IPS-NIHi7 (cell line): ENCODE measurements at regions not wholly inside any gene's neighbourhood (a gene's known extent, or its start where the extent isn't known, plus 50 kb on each side); places are given as distances from the start of the nearest gene placed in this dataset.
"Not testable (repeated sequence)": the region's sequence is repeated elsewhere in the genome, so short reads cannot be mapped to it uniquely, and the experiment has no call there.

Source experiments
- DNase-seq: peaks from one replicate; pipeline ENCODE4 v3.0.0; 2012; ENCODE audit warnings: mixed read lengths; ENCODE audit errors: extremely low spot score

DNA sequence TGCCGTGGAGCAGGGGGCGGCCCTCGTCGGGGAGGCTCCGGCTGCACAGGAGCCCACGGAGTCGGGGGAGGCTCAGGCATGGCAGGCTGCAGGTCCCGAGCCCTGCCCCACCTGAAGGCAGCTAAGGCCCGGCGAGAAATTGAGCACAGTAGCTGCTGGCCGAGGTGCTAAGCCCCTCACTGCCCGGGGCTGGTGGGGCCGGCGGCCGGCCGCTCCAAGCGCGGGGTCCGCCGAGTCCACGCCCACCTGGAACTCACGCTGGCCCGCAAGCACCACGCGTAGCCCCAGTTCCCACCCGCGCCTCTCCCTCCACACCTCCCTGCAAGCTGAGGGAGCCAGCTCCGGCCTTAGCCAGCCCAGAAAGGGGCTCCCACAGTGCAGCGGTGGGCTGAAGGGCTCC lies 589.4 kb downstream of the PPP4R3C start:
- DNase-seq, result no peak

DNA sequence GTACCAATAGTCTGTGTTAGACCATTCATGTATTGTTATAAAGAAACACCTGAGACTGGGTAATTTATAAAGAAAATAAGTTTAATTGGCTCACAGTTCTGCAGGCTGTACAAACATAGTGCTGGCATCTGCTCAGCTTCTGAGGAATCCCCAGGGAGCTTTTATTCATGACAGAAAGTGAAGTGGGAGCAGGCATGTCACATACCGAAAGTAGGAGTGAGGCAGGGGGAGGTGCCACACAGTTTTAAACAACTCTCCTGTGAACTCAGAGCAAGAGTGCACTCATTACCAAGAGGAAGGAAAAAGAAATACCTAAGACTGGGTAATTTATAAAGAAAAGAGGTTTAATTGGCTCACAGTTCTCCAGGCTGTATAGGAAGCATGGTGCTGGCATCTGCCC lies 591.2 kb downstream of the PPP4R3C start:
- no peak for DNase-seq

DNA sequence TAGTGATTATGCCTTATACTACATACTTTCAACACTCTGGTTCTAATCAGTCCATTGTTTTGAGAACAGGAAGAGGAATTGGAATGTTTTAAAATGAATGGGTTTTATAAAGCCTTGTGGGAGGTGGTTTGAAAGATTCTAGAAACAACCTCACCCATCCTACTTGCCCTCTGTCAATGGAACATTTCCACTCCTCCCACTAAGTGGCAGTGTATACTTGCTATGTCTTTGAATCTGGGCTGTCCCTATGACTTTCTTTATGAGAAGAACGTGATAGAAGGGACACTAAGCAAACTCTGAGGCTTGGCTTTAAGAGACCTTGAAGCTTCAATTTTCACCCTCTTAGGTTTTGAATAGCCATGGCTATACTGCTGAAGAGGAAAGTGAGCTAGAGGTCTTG lies 611.2 kb downstream of the PPP4R3C start:
- no peak for DNase-seq

DNA sequence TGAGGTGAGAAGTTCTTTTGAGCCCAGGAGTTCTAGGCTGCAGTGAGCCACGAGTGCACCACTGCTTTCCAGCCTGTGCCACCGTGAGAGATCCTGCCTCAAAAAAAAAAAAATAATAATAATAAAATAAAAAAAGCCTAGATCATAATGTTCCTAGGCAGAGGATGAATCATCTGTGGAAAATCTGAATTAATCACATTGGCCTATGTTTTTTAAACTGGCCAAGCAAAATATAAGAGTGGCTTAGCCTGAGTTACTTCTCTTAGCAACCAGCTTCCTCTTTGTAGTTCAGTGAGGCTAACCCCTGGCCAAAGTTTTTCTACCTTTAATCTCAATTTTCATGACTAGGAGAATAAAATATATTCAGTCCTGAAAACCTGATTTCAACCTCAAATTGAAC lies 614.6 kb downstream of the PPP4R3C start:
- DNase-seq, result no peak

DNA sequence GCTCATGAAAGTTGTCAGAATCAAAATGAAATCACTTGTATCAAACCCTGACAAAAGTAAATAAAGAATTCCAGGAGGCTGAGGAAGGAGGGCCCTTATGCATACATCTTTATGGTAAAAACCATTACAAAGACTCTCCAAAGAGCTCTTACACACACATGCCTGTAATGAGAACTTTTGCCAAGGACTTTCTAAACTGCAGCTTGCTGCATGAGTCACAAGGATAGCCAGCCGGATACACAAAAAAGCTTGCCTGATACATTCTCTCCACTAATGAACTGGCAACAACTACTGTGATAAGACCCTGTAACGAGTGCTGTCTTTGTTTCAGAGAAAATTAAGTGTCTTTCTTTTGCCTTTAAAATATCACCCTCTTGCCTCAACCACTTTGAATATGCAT lies 618.1 kb downstream of the PPP4R3C start:
- no peak for DNase-seq

DNA sequence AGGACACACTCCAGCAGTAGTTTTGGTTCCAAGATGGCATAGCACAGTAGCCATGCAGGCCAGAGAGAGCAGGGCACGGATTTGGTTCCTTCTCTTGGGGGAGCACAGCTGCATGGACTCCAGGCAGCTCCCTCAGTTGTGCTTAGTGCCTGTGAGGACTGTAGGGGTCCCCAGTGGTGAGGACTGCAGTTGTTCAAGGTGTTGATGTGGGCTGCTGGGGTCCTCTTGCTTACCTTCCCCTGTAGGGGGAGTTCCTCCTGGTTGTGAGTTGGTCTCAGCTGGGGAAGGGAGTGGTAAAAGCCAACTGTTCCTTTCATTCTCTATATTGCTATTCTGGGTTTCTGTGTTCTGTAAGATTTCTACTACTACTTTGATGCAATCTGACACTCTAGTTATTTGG lies 606.5 kb downstream of the MAGEB5 start:
- no peak for DNase-seq

DNA sequence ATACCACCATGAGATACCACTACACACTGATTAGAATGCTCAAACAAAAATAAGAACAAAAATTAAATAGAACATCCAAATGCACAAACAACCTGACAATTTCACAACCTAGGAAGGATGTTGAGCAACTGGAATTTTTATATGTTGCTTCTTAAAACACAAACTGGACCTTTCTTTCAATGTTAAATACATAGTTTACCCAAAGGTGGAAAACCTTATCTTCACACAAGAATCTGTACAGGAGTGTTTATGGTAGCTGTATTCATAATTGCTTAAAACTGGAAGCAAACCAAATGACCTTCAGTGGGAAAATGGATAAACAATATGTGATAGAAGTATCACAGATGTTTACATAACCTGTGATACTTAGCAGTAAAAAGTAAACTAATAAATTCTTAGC lies 573.8 kb downstream of the MAGEB5 start:
- no peak for DNase-seq

DNA sequence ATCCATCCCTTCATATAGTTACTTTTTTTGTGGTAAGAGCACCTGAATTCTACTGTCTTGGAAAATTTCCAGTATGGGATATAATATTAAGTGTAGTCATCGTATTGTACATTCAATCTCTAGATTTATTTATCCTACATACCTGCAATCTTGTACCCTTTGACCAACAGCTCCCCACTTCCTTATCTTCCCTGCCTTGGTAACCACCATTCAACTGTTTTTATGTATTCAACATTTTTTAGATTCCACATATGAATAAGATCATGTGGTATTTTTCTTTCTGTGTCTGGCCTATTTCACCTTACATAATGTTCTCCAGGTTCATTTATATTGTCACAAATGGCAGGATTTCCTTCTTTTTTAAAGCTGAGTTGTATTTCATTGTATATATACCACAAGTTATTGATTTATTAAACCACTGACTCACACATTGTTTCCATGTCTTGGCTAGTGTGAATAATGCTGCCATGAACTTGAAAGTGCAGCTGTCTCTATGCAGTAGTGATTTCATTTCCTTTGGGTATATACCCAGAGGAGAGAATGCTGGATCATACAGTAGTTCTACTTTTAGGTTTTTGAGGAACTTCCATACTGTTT lies 572.5 kb downstream of the MAGEB5 start:
- DNase-seq, result no peak

DNA sequence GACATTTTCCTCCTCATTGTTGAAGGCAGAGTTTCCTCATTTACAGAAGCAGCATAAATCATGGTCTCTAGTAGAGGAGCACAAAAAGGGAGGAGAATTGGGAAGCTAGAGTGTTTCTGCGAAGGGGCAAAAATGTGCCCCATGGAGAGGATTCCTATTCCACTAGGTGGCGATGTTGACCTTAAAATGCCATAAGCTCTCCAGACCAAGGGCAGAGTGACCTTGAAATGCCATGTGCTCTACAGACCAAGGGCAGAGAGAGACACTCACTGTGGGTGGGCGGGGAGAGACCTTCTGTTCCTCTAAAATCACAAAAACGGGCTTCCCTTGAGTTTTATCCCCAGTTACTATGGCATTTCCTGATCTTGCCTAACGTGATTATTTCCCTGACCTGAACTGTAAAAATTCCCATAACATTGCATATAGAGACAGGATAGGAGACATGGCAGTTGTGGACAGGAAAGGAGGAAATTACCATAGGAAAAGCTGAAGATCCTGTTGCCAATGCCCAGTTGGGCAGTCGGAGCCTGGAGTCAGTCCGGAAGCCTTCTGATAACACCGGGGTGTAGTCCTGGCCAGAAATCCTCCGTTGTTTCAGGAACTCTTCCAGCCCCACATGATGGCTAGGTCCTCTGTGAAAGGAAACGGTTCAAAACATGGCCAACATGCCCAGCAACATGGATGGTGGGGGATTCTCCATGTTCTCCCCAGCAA lies 567.7 kb downstream of the MAGEB5 start:
- peak; percentile 12 for DNase-seq

DNA sequence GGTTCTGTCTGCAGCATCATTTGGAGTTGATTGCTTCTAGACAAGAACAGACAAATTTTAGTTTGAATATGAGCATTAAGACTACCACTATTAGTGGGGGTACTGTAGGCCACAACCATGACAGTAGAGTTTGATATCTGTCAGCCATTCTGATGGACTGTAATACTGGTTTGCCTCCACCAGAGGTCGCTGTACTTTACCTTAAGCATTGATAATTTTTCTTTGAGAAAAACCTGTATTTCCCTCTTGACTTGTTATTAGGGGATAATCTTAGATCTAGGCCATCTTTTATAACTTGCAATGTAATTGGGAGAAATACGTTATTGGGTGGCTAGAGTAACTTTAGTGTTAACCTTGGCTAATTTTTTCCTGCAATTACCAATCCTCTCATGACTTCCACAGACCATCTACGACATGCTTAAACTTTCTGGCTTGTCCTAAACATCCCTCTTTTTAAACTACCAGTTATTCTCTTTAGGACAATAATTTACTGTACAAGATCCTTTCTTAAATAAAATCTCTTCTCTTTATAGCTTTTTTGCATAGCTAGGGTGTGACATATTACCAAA lies 562.4 kb downstream of the MAGEB5 start:
- no peak for DNase-seq

DNA sequence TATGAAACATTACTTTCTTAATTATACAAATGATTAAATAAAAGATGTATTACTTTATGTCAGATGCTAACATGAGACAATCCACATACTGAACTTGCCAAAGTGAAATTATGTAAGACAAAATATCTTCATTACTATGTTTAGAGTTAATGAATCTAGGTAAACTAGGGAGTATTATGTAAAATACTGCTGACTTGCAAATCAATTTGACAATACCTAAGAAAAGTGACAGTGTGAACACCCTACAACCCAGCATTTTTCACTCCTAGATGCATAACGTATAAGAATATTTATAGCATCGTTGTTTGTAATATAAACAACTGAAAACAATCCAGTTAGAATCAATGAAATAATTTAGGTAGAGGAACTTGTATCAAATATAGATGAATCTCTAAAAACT lies 546.3 kb downstream of the MAGEB5 start:
- no peak for DNase-seq

DNA sequence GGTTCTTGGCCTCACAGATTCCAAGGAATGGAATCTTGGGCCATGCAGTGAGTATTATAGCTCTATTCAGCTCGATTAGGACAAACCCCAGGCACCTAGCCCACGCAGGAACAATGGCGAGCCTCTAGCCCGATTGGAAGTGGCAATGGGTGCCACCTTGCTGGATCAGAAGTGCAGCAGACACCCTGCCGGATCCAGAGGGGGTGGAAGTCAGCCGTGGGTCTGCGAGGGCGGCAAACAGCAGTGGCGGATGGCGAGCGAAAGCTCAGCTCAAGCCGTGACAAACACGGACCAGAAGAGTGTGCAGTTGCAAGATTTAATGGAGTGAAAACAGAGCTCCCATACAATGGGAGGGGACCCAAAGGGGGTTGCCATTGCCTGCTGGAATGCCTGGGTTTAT lies 539.8 kb downstream of the MAGEB5 start:
- not testable (repeated sequence) for DNase-seq

DNA sequence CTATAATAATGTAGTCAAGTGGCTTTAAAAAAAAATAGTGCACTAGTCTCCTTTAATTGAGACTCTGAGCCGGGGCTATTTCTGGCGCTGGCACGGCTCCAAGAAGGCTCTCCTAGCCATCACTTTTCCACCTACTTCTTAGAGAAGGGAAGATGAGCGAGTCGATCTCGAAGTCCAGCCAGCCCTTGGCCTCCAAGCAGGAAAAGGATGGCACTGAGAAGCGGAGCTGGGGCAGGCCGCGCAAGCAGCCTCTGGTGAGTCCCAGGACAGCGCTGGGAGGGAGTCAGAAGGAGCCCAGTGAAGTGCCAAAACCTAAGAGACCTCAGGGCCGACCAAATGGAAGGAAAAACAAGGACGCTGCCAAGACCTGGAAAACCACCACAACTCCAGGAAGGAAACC lies 531.9 kb downstream of the MAGEB5 start:
- DNase-seq, result no peak

DNA sequence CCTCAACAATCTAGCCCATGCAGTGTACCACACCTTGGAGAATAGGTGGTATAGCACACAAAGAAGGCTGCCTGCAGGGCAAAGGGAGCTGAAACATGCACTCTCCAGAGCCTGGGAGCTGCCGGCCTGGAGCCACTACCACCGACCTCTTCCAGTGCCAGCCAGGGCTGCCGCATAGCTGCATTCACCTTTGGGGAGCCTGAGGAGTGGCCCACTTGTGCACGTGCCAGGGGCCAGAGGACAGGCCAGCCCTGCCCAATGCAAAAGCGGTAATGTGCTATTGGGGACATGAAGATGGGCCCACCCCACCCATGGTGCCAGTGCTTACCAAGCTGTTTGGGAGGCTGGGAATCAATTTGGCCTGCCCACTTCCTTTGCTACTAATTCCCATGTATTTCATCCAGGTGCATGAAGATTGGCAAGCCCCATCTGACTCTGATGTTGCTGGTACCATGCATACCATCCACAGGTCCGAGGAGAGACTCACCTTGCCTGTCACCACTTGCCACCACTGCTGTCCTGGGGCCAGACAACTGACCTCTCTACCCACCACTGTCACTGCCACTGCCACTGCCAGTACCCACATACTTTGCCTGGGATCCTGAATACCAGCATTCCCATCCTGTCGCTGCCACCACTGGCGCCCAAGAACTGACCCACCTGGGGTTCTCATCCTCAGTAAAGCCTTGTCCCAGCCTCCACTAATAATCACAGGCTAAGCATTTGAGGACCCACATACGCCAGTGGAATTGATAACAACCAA lies 506.9 kb downstream of the MAGEB5 start:
- DNase-seq, result no peak

DNA sequence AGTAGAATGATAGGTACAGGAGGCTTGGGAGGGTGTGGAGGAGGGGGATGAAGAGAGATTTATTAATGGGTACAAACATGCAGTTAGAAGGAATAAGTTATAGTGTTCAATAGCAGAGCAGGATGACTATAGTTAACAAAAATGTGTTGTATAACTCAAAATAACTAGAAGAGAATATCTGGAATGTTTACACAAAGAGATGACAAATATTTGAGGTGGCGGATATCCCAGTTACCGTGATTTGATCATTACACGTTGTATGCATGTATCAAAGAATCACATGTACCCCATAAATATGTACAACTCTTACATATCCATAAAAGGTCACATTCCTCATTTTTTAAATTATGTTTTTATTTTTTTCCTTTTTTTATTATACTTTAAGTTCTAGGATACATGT lies 456.6 kb downstream of the MAGEB5 start:
- no peak for DNase-seq

DNA sequence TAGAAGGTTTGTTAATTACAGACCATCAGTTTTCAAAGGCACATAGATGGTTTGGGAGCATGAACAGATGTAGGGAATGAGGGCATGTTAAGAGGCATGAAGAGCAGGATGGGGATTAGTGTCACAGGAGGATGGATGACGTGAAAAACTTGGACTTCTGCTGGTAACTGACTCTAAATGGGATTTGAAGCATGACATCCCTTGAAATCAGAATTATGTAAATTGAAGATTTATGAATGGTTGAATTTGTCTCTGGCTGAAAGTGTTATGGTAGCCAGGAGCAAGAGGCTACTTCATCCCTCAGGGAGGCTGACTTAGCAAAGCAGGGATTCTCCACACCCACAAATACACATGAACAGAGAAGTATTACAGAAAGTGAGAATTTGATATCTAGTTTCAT lies 454.6 kb downstream of the MAGEB5 start:
- no peak for DNase-seq

DNA sequence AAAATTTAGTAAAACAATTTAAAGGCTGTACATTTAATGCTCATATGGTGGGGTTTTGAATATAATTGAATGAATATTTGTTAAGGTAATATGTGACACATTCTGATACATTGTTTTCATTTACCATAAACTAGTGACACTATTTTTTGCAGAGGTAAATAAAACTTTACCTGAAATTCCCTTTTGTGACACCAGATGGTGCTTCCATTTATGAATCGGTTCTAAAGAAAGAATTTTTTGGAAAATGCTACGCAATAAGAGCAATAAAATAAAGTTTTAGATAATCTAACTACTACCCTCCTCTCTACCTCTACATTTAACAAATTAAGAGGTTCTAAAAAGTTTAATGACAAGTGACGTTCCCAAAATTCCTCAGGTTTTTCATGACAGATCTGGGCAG lies 448.9 kb downstream of the MAGEB5 start:
- DNase-seq, result no peak

DNA sequence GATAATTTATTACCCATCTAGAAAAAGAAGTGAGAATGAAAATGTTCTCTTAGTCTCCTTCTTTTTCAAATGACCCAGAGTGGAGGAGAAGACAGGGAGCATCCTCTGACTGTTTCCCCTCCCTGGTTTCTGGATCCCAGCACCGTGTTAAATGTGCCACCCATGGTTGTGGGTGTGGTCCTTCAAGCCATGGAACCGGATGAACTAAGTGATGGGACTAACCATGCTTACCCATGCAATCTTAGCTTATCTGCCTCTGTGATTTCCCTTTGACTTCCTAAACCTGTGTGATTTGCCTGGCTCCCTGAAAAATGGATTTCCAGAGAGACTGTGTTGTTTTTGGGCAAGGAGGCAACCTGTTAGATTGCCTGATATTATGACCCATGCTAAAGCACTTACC lies 437.1 kb downstream of the MAGEB5 start:
- no peak for DNase-seq

DNA sequence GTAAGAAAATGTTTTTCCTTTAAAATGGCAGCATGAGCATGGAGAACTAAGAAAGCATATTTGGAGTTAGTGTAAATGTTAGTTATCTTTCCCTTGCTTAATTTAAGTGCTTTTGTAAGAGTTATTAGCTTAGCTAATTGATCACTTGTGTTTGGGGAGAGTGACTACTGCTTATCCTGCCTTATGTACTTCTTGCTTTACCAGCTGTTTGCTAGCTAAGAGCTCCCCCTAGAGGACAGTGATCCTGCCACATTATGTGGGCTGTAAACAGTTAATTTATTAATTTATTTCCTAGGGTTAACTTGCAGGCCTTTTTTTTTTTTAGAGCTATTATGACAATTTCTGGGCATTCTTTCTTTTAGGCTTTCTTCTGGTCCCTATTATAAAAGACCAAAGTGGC lies 435.8 kb downstream of the MAGEB5 start:
- DNase-seq, result no peak

DNA sequence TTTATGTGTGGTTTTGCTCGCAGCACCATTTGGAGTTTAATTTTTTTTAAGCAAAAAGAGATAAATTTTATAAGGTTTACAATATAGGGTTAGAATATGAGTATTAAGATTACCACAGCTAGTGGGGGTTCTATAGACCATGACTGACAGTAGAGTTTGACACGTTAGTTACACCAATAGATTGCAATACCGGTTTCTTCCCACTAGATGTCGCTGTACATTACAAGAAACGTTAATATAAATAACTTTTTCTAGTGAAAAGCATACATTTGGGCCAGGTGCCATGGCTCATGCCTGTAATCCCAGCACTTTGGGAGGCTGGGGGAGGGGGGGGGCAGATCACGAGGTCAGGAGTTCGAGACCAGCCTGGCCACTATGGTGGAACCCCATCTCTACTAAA lies 433.6 kb downstream of the MAGEB5 start:
- DNase-seq, result peak; percentile 41

DNA sequence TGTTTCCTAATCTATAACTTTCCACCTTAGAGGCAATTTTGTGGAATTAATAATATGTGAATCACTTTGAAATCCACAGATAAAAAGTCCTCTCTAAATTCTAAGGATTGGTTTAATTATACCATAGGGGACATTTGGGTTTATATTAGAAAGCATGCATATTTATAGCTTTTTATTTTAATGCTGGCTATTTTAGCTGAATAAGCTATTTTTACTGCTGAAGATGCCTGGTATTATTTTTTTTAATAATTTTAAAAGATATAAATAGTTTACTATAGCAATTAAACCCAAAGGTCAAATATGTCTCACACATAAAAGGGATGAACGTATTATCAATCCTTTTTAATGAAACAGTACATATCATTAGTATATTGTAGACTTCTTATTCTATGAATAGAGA lies 415.4 kb downstream of the MAGEB5 start:
- DNase-seq, result no peak

DNA sequence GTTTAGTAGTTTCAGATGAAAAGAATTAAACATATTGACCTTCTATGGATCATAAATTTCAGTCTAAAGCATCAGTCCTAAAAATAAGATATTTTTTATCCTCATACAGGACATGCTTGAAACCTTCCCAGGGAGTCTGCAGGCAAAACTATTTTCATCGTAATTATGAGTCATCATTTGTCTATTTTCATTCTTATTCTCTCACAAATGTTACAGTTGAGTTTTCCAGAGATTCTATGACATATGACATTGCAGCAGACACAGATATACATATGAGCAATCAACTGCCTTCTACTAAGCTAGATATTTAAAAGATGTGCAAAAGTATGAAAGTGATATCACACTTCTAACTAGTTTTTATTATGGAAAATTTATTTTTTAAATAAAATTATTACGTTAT lies 398.0 kb downstream of the MAGEB5 start:
- DNase-seq, result no peak

DNA sequence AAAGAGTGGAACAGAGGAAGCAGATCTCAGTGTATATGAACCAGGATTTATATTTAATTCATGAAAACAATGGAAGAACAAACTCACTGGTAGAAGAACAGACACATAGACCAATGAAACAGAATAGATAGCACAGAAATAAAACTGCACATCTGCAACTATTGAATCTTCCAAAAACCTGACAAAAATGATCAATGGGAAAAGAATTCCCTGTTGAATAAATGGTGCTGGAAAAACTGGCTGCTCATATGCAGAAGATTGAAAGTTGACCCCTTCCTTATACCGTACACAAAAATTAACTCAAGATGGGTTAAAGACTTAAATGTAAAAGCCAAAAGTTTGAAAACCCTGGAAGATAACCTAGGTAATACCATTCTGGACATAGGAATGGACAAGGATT lies 391.0 kb downstream of the MAGEB5 start:
- DNase-seq, result no peak
